Amniotic stem cell (primary cell): ENCODE measurements at regions not wholly inside any gene's neighbourhood (a gene's known extent, or its start where the extent isn't known, plus 50 kb on each side); places are given as distances from the start of the nearest gene placed in this dataset.

Experiments
- DNase-seq: peaks from one replicate; lab custom pipeline; 2025; lab: John Stamatoyannopoulos, UW

DNA sequence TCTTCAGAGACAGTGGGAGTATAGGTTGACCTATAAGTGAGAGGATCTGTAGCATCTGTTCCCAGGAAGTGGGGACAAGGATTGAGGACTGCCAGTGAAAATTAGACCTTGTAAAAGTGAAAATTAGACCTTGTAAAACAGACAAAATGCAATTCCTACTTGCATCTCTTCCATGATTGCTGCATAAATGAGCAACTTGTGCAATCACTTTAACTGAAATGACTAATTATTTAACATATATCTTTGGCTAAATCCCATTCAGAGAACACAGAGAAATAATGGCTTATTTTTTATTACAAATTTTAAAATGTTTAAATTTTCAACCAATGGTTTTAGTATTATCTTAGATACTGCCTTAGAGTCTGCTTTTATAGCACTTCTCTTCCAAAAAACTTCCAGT, 67.2 kb upstream of the NABP1 start:
- DNase-seq = no peak

DNA sequence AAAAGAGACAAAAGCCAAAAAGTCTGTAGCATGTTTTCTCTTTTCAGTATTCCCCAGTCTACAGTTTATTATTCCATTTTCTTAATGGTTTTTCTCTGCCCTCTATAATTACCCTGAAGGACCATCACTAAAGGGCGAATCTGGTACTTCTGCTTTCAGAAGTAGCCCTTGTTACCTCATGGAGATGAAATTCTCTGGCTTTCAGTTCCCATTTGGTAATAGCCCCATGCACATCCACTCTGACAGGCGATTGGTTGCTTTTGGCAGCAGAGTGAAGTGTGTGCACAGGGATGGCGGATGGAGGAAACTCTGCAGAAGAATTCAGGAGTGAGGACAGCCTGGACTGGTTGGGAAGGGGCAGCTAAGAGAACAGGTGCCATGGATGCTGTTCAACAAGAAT, 66.3 kb upstream of the NABP1 start:
- DNase-seq = no peak

DNA sequence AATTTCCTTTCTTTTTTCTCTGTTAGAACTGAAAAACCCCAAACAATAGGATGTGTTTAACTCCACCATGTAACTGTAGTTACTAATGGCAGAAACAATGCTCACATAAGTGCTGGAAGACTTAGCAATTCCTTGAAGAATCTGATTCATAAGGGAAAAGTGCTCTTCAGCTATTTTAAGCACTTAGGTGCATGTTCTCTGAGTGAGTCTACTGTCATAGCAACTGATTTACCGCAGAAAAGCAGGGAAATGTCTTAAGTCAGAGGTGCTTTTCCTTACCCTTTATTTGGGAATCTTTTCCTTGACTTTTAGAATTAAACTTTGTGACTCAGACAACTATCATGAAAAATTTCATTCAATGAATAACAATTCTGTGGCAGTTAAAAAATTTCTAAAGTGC, 65.4 kb upstream of the NABP1 start:
- peak; percentile 43 for DNase-seq

DNA sequence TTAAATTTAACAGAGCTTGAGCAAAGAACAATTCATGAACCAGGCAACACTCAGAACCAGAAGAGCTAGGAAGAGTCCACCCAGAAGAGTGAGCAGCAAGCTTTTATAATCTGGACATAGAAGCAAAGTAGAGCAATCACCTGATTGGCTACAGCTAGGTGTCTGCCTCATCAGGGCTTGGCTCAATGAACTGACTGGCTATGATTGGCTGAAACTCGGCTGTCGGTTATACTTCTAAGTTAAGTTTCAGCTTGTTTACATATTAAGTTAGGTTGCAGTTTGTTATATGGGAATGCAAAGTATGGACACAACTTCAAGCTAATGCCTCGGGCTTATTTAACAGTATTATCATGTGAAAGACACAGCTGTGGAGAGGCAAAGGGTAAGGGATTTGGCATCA, 63.2 kb upstream of the NABP1 start:
- DNase-seq = no peak

DNA sequence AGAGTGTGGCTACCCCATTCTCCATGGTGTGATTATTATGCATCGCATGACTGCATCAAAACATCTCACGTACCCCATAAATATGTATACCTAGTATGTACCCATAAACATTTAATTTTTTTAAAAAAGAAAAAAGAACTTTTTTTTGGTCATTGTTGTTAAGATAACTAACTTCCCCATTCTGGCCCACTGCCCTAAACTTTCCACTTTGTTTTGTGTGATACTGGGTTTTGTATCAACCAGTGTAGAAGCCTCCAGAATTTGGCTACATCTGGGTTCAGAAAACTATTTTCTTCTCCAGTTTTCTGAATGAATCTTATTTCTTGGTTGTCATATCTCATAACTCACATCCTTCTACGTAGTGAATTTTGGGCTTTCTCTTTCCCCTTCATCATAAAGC, 62.3 kb upstream of the NABP1 start:
- DNase-seq = no peak

DNA sequence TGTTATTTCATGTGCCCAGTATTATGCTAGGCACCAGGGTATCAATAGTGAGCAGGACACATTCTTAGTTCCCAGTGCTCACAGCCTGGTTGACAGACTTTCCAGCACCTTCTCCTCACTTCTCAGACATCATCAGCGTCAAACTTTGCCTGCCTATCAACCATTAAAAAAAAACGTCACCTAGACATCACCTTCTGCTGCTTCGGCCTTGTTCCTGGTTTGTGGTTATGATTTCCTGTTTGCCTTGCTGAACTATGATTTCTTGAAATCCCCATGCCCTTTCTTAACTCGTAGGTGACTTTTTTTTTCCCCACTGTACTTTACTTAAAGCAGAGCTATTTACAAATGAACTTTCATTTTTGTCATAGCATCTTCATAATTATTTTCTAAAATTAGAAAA, 60.4 kb upstream of the NABP1 start:
- DNase-seq = no peak

DNA sequence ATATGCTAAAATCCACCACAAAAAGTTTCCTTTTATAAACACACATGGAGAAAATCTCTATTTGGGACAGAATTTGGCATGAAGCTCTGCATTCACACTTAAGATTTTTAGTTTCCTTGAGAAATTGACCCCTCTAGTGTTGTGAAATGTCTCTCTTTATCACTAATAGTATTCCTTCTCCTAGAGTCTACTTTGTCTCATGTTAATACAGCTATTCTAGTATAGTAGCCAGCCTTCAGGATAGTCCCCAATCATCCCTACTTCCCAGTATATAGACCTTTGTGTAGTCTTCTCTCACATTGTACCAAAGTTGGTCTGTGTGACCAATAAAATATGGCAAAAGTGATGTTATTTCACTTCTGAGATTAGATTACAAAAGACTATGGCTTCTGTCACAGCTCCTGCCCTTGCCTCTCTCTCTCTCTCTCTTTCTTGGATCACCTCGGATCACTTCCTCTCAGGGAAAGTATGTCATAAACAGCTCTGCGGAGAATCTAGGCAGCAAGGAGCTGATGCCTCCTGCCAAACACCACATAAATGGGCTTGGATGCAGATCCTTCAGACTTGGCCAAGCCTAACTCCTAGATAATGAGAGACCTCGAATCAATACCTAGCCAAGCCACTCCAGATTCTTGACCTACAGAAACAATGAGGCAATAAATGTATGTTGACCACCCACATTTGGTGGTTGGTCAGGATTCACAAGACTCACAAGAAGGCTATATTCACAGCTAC, 59.7 kb upstream of the NABP1 start:
- no peak for DNase-seq

DNA sequence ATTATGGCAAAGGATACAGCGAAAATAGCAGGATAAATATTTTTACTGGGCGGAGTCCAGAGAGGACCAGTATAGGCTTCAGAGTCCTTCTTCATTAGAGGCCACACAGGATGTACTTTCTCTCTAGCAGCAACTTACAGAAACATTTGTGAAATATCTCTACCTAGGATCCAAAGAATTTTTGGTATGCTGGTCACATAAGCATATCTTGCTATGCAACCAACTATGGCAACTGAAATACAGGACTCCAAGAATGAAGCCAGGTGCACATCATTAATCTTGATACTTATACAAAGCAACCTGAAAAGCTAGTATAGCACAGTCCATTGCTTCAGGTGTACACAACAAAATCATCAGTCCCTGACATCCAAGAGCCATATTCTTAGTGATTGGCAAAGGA, 59.1 kb upstream of the NABP1 start:
- DNase-seq = no peak

DNA sequence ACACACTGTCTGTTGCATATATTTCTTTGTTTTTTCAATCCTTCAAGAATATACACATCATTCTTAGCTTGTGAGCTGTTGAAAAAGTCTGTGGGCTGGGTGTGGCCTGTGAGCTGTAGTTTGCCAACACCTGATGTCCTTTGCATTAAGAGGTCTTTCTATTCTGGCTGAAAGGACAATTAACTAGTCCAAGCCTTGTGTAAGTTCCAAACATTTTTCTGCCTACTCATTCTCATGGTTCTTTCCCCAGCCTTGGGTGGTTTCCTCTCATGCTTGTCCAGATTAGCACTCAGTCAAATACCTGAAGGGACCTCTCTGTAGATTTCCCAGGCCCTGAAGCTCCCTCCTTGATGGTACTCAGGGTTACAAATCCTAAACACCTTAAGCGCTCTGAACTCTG, 57.8 kb upstream of the NABP1 start:
- DNase-seq = no peak

DNA sequence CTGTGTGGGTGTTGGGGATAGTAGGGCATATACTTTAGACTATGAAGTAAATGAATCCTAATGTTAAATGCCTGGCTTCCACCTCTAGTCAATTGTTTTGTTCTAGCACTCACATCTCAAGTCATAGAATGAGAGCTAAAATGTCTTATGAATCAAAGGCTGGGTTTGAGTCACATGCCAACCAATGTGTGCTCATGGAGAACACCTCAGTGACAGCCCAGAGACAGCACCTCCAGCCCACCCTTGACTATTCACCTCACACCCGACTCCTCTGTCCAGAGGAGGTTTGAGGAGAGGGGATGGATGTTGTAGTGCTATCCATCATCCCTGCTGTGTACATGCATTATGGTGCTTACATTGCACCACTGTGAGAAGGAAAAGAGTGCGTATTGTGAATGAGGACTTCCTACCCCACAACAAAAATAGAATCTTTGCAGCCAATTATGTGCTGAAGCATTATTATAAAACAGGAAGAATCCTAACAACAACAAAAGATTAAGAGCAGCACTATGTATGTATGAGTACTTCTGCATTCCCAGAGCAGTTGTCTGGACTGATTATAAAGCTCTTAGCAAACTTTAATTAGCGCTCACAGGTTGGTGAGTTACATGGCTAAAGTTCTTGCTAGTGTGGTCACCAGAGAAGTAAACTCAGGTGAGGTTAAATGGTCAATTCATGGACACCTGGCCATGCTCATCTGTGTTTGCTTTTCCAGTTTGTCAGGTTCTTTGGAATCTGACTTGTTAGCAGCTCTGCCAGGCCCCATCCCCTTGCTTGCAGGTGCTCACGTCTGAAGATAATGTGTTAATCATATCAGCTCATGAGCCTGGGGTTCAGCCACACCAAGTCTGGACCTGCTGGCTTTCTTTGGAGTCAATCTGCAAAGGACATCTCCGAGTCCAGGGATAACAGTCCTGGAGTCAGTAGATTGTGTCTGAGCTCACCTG, 55.3 kb upstream of the NABP1 start:
- no peak for DNase-seq

DNA sequence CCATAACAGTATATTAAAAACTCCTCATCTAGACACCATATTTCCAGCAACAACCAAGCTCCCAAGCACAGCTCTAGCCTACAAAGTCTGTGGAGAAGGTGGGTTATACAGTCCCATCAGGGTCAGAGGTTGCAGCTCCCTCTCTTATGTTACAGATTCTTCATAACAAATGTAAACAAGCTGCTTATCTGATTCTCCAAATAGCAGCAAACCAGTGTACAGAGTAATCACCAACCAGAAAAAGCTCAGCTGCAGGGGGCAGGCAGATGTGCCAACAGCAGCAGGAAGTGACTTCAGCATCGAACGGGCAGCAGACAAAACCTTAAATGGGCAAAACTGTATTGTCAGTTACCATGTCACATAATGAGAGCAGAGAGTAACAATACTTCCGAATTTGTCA, 52.9 kb upstream of the NABP1 start:
- DNase-seq = no peak

DNA sequence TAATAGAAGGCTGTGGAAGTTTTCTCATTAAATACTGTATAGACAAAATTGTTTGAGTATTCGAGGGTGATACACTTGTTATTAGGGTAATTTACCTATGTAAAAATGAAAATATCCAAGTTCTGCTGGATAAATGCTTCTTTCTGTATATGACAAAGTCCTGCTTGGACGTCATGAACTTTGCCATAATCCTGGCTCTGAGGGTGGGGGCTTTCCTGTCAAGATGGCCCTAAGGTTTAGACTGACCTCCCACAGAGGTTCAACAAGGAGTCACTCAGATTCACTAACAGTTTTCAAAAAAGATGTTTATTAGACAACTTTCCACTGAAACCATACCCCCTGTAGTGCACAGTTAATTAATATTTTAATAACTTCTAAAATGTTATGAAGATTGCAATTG, 52.5 kb upstream of the NABP1 start:
- no peak for DNase-seq

DNA sequence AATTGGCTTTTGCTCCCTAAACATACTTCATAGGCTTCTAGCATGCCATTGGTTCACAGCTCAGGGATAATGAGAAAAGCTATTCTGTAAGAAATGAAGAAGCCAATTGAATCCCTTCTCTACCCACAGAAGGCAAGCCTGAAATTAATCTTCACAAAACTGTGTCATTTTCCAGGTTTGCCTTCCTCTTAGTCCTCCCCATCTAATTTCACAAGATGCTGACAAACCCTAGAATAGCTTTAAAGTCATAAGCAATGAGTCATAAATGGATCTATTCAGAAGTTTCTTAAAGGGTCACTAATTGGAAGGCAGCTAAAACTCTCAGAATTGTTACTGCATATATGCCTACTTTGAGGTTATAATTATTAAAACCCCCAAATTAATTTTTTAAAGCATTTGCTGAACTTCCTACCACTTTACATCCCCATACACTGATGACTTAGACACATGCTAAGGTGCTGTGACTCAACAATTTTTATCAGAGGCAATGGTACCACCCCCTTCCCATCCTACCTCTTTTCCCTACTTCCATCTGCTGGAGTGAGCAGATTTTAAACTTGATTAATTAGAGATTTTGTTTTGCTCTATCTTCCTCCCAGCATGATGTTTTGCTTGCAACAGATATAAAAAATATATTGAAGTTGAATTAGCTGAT, 51.3 kb upstream of the NABP1 start:
- DNase-seq = no peak

DNA sequence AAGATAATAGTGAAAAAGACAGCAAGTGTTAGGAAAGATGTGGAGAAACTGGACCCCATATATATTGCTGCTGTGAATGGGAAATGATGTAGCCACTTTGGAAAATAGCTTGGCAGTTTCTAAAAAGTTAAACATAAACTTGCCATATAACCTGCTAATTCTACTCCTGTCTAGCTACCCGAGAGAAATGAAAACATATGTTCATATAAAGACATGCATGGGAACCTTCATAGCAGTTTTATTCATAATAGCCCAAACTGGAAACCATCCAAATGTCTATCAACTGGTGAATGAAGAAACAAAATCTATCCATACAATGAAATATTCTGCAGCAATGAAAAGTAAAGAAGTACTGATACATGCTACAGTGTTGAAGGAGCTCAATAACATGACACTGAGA, 50.4 kb upstream of the NABP1 start:
- no peak for DNase-seq
